ENCODE measurements at regions not wholly inside any gene's neighbourhood (a gene's known extent, or its start where the extent isn't known, plus 50 kb on each side); places are given as distances from the start of the nearest gene placed in this dataset.

- no peak for TF ChIP-seq CTCF (IDR thresholded peaks at IDR 0.05; ENCODE audit: low read length, missing control alignments)
- no peak for DNase-seq (ENCODE audit: low read depth)
- H3K4me3 ChIP-seq (replicated peaks; ENCODE audit: low read depth, low read length), result no peak overlapping the region
Measured at GRCh38 chr3:127068871-127069270, 86.0 kb downstream of the PLXNA1 start.

DNA sequence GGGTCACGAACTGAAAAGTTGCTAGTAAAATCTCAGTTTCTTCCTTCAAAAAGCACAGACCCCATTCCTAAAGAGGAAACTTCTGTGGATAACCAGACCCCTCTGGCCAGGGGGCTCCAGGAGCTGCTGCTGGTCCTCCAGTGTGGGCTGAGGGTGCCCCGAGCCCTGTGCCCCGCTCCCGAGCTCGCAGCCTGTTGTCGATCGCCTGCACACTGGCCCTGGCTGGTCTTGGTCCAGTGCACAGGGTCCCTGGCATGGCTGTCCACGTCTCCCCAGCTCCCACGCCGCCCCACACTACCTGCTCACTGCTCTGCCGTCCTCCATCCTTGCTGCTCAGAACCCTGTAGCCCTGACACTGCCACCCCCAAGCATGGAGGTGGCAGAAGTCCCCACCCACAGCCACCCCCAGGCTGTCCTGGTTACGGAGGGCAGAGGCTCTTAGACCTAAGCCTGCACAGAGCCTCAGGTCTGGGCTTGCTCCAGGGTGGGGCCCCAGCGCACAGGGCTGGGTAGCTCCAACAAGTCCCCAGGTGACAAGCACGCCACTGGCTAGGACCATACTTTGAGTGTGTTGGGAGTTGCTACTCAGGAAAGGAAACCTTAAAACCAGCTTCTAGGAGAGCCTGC is 87.0 kb downstream of the PLXNA1 start:
- DNase-seq (ENCODE audit: low read depth), result no peak
- TF ChIP-seq CTCF (IDR thresholded peaks at IDR 0.05; ENCODE audit: low read length, missing control alignments), result no peak
- no peak overlapping the region for H3K4me3 ChIP-seq (replicated peaks; ENCODE audit: low read depth, low read length)

GRCh38 chr3:127070776-127071175 is 87.9 kb downstream of the PLXNA1 start:
- no peak overlapping the region for H3K4me3 ChIP-seq (replicated peaks; ENCODE audit: low read depth, low read length)
- no peak for DNase-seq (ENCODE audit: low read depth)
- TF ChIP-seq CTCF (IDR thresholded peaks at IDR 0.05; ENCODE audit: low read length, missing control alignments), result no peak

- no peak overlapping the region for H3K4me3 ChIP-seq (replicated peaks; ENCODE audit: low read depth, low read length)
- no peak for TF ChIP-seq CTCF (IDR thresholded peaks at IDR 0.05; ENCODE audit: low read length, missing control alignments)
- no peak for DNase-seq (ENCODE audit: low read depth)
Measured at GRCh38 chr3:127071597-127072001, 88.7 kb downstream of the PLXNA1 start.

GRCh38 chr3:127072221-127072771 is 89.4 kb downstream of the PLXNA1 start:
- H3K4me3 ChIP-seq (replicated peaks; ENCODE audit: low read depth, low read length), result no peak overlapping the region
- DNase-seq (ENCODE audit: low read depth), result no peak
- no peak for TF ChIP-seq CTCF (IDR thresholded peaks at IDR 0.05; ENCODE audit: low read length, missing control alignments)

GRCh38 chr3:127072971-127073783 is 90.3 kb downstream of the PLXNA1 start:
- no peak for DNase-seq (ENCODE audit: low read depth)
- TF ChIP-seq CTCF (IDR thresholded peaks at IDR 0.05; ENCODE audit: low read length, missing control alignments), result no peak

More at GRCh38 chr3:127072971-127073783, 90.3 kb downstream of the PLXNA1 start:
- H3K4me3 ChIP-seq (replicated peaks; ENCODE audit: low read depth, low read length), result no peak overlapping the region

Data from fibroblast of pulmonary artery (primary cell).